Uterus (tissue), 3 donors: ENCODE measurements at regions not wholly inside any gene's neighbourhood (a gene's known extent, or its start where the extent isn't known, plus 50 kb on each side); places are given as distances from the start of the nearest gene placed in this dataset.

Source experiments
- DNase-seq, 2 donors: peaks; one replicate each; pipeline ENCODE4 v3.0.0-alpha.2; 2019 to 2020
- H3K27ac ChIP-seq, 2 donors: fragments of 200-600 bp; sonication (generic); 1 replicate in 1 of 2; 2 replicates in 1 of 2; pipeline ENCODE4 v1.5.1; 2016 to 2018
- H3K27me3 ChIP-seq, 2 donors: fragments of 200-600 bp; sonication (generic); one replicate each; pipeline ENCODE4 v1.5.1; 2018 to 2019; ENCODE audit warnings: control low read depth in 1 of 2
- H3K36me3 ChIP-seq, 2 donors: fragments of 200-600 bp; sonication (generic); one replicate each; pipeline ENCODE4 v1.5.1; 2019; ENCODE audit warnings: control low read depth in 1 of 2
- H3K4me1 ChIP-seq, 2 donors: fragments of 200-600 bp; sonication (generic); one replicate each; pipeline ENCODE4 v1.5.1; 2018 to 2019; ENCODE audit warnings: control low read depth in 1 of 2
- H3K4me3 ChIP-seq, 2 donors: fragments of 200-600 bp; sonication (generic); 1 replicate in 1 of 2; 2 replicates in 1 of 2; pipeline ENCODE4 v1.5.1; 2018 to 2019; ENCODE audit warnings: mild to moderate bottlenecking in 1 of 2
- H3K9me3 ChIP-seq, 2 donors: fragments of 200-600 bp; sonication (generic); one replicate each; pipeline ENCODE4 v1.5.1; 2019; ENCODE audit warnings: control low read depth in 1 of 2
- POLR2A ChIP-seq, 2 donors: fragments of 450-650 bp; IDR thresholded peaks; one replicate each; pipeline ENCODE4 v1.6.1; 2016; ENCODE audit warnings: antibody characterized with exemption in 2 of 2, mild to moderate bottlenecking in 1 of 2, moderate library complexity in 1 of 2
- intact Hi-C: fragments of 100-400 bp; cut with DNase I; formaldehyde crosslinking; loops from one replicate; pipeline ENCODE4 v1.15.1; 2023; ENCODE audit warnings: low total_unique reads
- TF ChIP-seq, protein P1 (sequence below), 4 experiments: fragments of 200-600 bp in 2 of 4; fragments of 450-650 bp in 2 of 4; sonication (generic) in 2 of 4; IDR thresholded peaks; one replicate each; pipeline ENCODE4 v1.5.1; 2016 to 2019; ENCODE audit warnings: antibody characterized with exemption in 4 of 4, mild to moderate bottlenecking in 2 of 4, moderate library complexity in 1 of 4
- donor health status: DM: yes; HTN: yes; CAD: no.

DNA sequence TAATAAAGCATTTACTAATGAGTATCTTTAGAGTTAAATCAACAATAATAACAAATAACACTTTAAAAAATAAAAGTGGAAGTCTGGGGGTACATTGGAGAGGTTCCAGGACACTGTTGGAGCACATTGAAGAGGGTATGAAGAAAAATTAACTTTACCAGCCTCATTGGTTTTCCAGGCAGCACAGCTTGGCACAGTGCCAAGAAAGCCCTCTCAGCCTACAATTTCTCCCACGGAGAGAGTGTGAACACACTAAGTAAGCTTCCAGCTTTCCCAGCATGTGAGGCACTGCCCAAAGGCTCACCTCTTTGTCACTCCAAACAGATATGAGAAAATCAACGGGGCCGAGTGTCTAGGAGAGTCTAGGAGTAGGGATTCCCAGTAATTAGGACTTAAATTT is 1912.8 kb upstream of the NUDT12 start:
- no peak overlapping the region for H3K4me3 ChIP-seq
- H3K36me3 ChIP-seq, result no peaks in the 10 kb centered on the region
- DNase-seq, result no peak
- no peaks in the 10 kb centered on the region for H3K27me3 ChIP-seq
- H3K9me3 ChIP-seq, result no peaks in the 10 kb centered on the region
- no peaks in the 10 kb centered on the region for H3K4me1 ChIP-seq
- intact Hi-C loops, result no loop called here
- no peak for TF ChIP-seq POLR2A (IDR thresholded peaks at IDR 0.05)
- TF ChIP-seq, protein P1, sequence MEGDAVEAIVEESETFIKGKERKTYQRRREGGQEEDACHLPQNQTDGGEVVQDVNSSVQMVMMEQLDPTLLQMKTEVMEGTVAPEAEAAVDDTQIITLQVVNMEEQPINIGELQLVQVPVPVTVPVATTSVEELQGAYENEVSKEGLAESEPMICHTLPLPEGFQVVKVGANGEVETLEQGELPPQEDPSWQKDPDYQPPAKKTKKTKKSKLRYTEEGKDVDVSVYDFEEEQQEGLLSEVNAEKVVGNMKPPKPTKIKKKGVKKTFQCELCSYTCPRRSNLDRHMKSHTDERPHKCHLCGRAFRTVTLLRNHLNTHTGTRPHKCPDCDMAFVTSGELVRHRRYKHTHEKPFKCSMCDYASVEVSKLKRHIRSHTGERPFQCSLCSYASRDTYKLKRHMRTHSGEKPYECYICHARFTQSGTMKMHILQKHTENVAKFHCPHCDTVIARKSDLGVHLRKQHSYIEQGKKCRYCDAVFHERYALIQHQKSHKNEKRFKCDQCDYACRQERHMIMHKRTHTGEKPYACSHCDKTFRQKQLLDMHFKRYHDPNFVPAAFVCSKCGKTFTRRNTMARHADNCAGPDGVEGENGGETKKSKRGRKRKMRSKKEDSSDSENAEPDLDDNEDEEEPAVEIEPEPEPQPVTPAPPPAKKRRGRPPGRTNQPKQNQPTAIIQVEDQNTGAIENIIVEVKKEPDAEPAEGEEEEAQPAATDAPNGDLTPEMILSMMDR (IDR thresholded peaks at IDR 0.05), result no peak
- no peak overlapping the region for H3K27ac ChIP-seq

DNA sequence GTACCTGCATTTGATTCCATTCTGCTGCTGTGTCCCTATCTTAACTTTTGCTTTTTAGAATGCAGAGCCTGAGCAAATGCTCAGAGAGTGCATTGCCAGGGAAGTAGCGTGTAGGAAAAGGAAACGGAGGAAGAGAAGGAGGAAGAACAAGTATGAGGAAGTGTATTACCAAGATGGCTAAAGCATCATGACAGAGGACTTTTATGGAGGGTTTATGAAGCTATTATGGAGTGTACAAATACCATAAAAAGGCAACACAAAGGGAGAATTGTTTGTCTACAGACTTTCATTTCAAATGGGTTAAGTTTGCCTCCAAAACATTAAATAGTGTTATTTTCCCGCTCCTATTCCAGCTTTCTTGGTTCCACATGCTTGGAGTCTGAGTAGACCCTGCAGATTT is 1899.8 kb upstream of the NUDT12 start:
- DNase-seq, result no peak
- Histone ChIP-seq H3K9me3 (no peaks in the 10 kb centered on the region), H3K36me3 (no peaks in the 10 kb centered on the region), H3K4me1 (no peaks in the 10 kb centered on the region), H3K4me3 (no peak overlapping the region), H3K27me3 (no peaks in the 10 kb centered on the region), H3K27ac (no peak overlapping the region)
- TF ChIP-seq, protein P1 (IDR thresholded peaks at IDR 0.05), result no peak
- TF ChIP-seq POLR2A (IDR thresholded peaks at IDR 0.05), result no peak
- intact Hi-C loops, result no loop called here

DNA sequence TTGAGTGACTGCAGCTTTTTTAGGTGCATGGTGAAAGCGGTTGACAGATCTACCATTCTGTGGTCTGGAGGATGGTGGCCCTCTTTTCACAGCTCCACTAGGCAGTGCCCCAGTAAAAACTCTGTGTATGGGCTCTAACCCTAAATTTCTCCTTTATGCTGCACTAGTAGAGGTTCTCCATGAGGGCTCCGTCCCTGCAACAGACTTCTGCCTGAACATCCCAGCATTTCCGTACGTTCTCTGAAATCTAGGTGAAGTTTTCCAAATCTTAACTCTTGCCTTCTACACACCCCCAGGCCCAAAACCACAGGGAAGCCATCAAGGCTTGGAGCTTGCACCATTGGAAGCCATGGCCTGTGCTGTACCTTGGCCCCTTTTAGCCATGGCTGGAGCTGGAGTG is 1898.1 kb upstream of the NUDT12 start:
- no peaks in the 10 kb centered on the region for H3K9me3 ChIP-seq
- H3K36me3 ChIP-seq, result no peaks in the 10 kb centered on the region
- no peak for TF ChIP-seq POLR2A (IDR thresholded peaks at IDR 0.05)
- TF ChIP-seq, protein P1 (IDR thresholded peaks at IDR 0.05), result no peak
- intact Hi-C loops, result no loop called here
- no peaks in the 10 kb centered on the region for H3K4me1 ChIP-seq
- no peak overlapping the region for H3K4me3 ChIP-seq
- H3K27me3 ChIP-seq, result no peaks in the 10 kb centered on the region
- no peak for DNase-seq
- H3K27ac ChIP-seq, result no peak overlapping the region

DNA sequence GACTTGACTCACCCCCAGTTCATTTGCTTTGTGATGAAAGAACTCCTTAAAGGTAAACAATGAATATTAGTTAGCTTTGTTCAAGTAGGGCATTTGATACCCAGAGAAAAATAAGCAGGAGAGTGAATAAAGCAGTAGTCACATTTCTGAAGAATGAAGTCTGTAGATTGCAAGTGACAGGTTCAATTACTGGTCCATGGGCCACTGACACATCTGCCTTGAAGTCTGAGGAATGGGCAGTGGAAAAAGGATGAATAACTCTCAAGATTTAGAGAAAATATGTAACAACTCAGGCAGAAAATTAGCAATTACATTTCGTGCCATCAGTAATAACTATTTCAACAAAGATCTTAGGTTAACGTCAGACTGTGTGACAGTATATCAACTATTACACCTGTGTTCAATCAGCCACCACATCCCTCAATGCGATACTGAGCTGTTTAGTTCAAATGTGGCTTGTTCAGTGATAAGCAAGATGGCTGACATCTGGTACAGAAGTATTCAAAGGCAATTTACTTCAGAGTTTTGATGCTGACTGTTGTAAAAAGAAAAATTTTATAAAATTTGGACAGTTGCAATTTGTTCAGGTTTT is 1890.7 kb upstream of the NUDT12 start:
- H3K4me1 ChIP-seq, result no peaks in the 10 kb centered on the region
- no peak for DNase-seq

DNA sequence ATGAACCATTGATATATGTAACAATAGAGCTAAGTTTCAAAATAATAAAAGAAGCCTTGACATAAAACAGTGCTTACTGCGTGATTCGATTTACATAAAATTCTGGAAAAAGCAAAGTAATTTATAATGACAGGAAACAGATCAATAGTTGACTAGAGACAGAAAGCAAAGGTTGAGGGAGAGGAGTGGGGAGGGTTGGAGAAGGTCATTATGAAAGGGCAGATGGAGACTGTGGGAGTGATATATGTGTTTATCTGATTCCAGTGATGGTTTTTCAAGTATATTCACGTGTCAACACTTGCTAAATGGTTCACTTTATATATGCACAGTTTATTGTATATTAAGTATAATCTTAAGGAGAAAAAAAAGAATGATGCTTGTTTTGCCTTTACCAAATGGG is 1885.7 kb upstream of the NUDT12 start:
- H3K9me3 ChIP-seq, result no peaks in the 10 kb centered on the region

More for the DNA sequence above, 1890.7 kb upstream of the NUDT12 start:
- intact Hi-C loops, result no loop called here
- Histone ChIP-seq H3K4me3 (no peak overlapping the region), H3K9me3 (no peaks in the 10 kb centered on the region), H3K36me3 (no peaks in the 10 kb centered on the region), H3K27ac (no peak overlapping the region), H3K27me3 (no peaks in the 10 kb centered on the region)
- no peak for TF ChIP-seq POLR2A (IDR thresholded peaks at IDR 0.05)

More for the DNA sequence above, 1885.7 kb upstream of the NUDT12 start:
- no peaks in the 10 kb centered on the region for H3K36me3 ChIP-seq
- no peaks in the 10 kb centered on the region for H3K4me1 ChIP-seq
- H3K27me3 ChIP-seq, result no peaks in the 10 kb centered on the region
- TF ChIP-seq POLR2A (IDR thresholded peaks at IDR 0.05), result no peak
- TF ChIP-seq, protein P1 (IDR thresholded peaks at IDR 0.05), result no peak
- intact Hi-C loops, result no loop called here
- no peak for DNase-seq
- no peak overlapping the region for H3K4me3 ChIP-seq
- H3K27ac ChIP-seq, result no peak overlapping the region
